ENCODE measurements at regions not wholly inside any gene's neighbourhood (a gene's known extent, or its start where the extent isn't known, plus 50 kb on each side); places are given as distances from the start of the nearest gene placed in this dataset.
A peak's percentile ranks its signal among the peaks of the same experiment; 100 is the strongest.
"Not testable (repeated sequence)": the region's sequence is repeated elsewhere in the genome, so short reads cannot be mapped to it uniquely, and the experiment has no call there.

- ATAC-seq = no peak
Measured at GRCh38 chr12:33187409-33187808, 252.2 kb downstream of the SYT10 start.

DNA sequence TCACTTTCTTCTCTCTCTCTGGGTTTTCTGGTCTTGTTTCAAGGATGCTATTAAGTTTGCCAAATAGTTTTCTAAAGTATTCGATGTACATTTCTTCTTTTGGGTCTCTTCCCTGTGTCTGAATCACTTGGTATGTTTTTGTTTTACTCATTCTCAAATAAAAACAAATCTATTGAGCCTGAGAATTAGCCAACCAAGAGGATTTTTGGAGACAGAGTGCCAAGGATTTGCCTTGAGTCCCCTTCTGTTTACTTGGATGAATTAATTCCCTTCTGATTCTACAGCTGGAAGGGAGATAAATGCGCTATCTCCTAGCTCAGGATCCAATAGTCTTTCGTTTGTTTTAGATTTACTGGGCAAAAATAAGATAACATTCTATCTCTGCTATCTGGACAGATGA is 255.5 kb downstream of the SYT10 start:
- ATAC-seq = no peak

DNA sequence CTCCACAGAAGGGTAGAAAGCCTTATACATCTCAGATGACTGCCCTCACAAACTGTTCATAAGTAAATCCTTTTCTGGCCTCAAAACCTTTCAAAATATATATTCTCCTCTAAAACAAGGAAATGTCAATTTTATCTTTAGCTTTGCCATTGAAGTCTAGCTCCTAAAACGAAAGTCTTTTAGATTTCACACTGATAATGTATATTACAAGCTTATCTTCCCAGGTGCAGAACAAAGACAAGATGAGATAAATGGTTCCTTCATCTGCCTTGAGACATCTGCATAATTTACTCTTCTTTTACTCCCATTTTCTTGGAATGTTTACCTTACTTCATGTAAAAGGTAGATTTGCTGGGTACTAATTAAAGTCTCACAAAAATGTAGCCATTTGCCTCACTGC is 257.1 kb downstream of the SYT10 start:
- no peak for ATAC-seq

DNA sequence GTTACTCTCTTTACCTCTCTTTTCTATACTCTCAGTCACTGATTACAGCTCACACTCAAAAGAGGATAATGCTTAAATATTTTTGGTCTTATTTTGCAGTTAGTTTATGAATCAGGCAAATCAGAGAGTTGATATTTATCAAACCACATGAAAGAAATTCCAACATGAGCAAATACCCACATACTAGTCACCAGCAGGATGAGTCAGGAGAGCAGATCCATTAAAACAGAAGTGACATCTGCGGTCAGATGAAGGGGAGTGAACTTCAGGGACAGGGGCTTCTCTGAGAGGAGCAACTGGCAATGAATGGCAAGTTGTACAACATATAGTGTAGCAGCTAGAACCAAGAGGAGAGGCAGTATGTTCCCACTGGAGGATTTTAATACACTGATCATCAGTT is 258.7 kb downstream of the SYT10 start:
- no peak for ATAC-seq

- not testable (repeated sequence) for ATAC-seq
Measured at GRCh38 chr12:33166260-33166659, 269.7 kb upstream of the PKP2 start.

- ATAC-seq = no peak
Measured at GRCh38 chr12:33156042-33156441, 259.5 kb upstream of the PKP2 start.

DNA sequence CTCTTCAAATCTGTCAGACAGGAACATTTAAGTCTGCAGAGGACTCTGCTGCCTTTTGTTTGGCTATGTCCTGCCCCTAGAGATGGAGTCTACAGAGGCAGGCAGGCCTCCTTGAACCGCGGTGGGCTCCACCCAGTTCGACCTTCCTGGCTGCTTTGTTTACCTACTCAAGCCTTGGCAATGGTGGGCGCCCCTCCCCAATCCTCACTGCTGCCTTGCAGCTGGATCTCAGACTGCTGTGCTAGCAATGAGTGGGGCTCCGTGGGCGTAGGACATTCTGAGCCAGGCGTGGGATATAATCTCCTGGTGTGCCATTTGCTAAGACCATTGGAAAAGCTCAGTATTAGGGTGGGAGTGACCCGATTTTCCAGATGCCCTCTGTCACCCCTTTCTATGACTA is 250.7 kb upstream of the PKP2 start:
- ATAC-seq = not testable (repeated sequence)

DNA sequence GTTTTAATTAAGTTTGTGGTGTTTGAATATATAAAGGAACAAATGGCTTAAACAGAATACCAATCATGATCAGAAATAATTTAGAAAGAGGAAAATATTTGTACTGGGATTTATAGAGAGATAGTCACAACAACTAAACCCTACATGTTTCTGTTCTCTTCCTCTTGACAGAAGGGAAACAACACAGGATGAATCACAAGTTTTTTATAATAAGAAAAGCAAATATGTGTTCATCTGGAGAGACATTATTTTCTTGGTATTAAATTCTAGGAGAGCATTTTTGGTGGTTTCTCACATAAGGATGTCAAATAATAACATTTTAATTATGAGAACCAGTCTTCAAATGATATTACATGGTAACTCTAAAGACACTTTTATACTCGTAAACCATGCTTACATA is 232.9 kb upstream of the PKP2 start:
- no peak for ATAC-seq

DNA sequence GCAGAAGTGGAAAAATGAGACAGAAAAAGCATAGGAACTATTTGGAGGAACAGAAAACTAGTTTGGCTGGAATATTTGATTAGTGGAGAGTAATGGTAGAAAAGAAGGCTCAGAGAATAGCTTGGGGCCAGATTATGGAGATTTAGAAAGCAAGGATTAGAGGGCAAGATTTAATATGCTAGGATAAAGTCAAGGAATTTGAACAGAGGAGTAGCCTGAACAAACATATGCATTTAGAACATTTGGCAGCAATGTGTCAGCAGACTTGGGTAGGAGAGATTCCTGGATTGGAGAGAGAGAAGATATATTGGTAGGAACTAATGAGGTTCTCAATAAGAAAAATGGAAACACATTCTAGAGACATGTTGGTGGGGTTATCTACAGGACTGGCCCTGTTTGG is 229.2 kb upstream of the PKP2 start:
- no peak for ATAC-seq

- no peak for ATAC-seq
Measured at GRCh38 chr12:33116284-33116683, 219.7 kb upstream of the PKP2 start.

DNA sequence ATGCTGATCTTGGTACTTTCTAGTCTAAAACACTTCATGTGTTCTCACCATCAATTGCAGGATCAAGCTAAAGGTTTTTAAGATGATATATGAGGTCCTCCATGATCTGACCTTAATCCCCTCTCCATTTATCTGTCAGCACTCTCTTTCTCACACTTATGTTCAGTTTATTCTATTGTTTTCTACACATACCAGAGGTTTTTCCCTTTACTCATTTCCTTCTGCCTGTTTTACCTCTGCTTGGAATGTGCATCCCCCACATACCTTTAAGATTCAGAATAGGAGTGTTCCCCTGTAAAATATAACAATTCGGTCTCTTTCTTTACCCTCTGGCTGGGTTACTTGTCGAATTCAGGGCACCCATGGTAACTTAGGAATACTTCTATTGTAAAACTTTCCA is 219.1 kb upstream of the PKP2 start:
- no peak for ATAC-seq

- no peak for ATAC-seq
Measured at GRCh38 chr12:33111850-33112249, 215.3 kb upstream of the PKP2 start.

DNA sequence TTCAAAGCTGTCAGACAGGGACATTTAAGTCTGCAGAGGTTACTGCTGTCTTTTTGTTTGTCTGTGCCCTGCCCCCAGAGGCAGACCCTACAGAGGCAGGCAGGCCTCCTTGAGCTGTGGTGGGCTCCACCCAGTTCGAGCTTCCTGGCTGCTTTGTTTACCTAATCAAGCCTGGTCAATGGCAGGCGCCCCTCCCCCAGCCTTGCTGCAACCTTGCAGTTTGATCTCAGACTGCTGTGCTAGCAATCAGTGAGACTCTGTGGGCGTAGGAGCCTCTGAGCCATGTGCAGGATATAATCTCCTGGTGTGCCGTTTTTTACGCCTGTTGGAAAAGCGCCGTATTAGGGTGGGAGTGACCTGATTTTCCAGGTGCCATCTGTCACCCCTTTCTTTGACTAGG is 211.2 kb upstream of the PKP2 start:
- not testable (repeated sequence) for ATAC-seq

DNA sequence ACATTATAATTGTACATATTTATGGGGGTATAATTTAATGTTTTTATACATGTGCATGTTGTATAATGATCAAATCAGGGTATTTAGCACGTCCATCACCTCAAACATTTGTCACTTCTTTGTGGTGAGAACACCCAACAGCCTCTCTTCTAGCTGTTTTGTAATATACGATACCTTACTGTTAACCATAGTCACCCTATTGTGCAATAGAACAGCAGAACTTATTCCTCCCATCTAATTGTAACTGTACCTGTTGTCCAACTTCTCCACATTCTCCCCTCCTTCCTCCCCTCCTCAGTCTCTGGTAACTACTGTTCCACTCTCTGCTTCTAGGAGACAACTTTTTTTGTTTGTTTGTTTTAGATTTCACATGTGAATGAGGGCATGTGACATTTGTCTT is 197.0 kb upstream of the PKP2 start:
- ATAC-seq = no peak

GRCh38 chr12:33087876-33088275 is 191.3 kb upstream of the PKP2 start:
- ATAC-seq = not testable (repeated sequence)

DNA sequence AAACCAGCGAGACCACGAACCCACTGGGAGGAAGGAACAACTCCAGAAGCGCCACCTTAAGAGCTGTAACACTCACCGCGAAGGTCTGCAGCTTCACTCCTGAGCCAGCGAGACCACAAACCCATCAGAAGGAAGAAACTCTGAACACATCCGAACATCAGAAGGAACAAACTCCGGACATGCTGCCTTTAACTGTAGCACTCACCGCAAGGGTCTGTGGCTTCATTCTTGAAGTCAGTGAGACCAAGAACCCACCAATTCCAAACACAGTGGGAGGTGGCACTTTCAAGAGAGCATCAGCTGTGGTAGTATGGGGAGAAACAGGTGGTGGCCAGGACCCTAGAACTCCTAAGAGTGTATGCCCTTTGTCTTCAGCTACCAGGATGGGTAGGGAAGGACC is 179.8 kb upstream of the PKP2 start:
- ATAC-seq = not testable (repeated sequence)

GRCh38 chr12:33075130-33075766 is 178.7 kb upstream of the PKP2 start:
- not testable (repeated sequence) for ATAC-seq

DNA sequence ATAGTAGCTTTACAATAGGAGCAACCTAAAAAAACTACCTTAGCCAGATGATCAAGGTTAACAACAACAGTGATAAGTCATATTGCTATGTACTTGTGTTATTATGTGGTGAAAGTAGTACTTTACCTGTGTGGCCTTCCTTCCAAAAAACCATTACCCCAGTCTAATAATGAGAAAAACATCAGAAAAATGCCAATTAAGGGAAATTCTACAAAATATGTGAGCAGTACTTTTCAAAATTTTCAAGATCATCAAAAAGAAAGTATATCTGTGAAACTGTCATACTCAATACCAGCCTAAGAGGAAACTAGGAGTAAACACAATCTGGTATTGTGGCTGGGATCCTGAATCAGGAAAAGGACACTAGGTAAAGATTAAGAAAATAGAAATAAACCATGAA is 165.3 kb upstream of the PKP2 start:
- ATAC-seq = no peak

- ATAC-seq = no peak
Measured at GRCh38 chr12:33054371-33054770, 157.8 kb upstream of the PKP2 start.

GRCh38 chr12:33052141-33053051 is 155.8 kb upstream of the PKP2 start:
- peak; percentile 22 for ATAC-seq

- ATAC-seq = no peak
Measured at GRCh38 chr12:33047666-33048065, 151.1 kb upstream of the PKP2 start.

DNA sequence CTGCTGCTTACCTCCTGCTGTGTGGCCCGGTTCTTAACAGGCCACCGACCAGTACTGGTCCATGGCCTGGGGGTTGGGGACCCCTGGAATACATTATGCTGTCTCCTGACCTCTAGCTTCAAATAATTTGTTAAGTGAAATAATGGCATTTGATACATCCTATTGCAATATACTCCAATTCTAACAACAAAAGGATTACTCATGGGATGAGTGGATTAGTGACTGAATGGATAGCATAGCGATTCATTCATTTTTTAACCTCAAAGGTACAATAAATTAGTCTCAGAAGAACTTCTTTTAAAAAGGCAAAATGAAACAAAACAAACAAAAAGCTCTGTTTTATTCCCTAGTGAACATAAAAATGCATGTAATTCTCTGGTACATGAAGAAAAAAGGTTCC is 147.9 kb upstream of the PKP2 start:
- ATAC-seq = no peak

DNA sequence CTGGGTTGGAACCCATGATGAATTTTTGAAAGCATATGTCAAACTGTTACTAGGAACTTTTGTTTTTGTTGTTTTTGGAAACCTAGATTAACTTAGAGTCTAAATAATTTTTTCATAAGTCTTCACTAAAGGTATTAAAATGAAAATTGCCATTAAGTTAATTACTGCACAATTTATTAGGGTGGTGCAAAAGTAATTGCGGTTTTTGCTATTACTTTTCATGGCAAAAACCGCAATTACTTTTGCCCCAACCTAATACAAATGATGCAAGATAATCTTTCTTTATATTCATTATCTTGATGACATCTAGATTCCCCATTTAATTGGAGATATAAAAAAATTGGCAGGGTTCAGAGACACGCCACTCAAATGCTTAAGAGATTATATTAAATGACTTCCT is 145.0 kb upstream of the PKP2 start:
- no peak for ATAC-seq

DNA sequence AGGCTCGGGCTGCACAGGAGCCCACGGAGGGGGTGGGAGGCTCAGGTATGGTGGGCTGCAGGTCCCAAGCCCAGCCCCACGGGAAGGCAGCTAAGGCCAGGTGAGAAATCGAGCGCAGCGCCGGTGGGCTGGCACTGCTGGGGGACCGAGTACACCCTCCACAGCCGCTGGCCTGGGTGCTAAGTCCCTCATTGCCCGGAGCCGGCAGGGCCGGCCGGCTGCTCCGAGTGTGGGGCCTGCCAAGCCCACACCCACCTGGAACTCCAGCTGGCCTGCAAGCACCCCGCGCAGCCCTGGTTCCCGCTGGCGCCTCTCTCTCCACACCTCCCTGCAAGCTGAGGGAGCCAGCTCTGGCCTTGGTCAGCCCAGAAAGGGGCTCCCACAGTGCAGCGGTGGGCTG is 137.4 kb upstream of the PKP2 start:
- ATAC-seq = not testable (repeated sequence)
